GM12878 (cell line): ENCODE measurements at regions not wholly inside any gene's neighbourhood (a gene's known extent, or its start where the extent isn't known, plus 50 kb on each side); places are given as distances from the start of the nearest gene placed in this dataset.

Experiments
- ATAC-seq: fragments of 200-7000 bp; cut with Tn5 transposase; 3 replicates; pipeline ENCODE4 v1.9.1; 2020; ENCODE audit warnings: mild to moderate bottlenecking, moderate library complexity
- BruUV-seq: library from RNA; stranded (reverse); fragments of 400-500 nt; replicated peaks from 2 replicates; lab custom pipeline; 2021; lab: Mats Ljungman, UMichigan
- CTCF ChIA-PET: fragments of 300-600 bp; sonication (Branson Sonifier 250); formaldehyde crosslinking; extraction: SDS; loops from one replicate; lab custom pipeline; 2021; ENCODE audit warnings: inconsistent platforms; lab: Yijun Ruan, JAX
- POLR2A ChIA-PET: fragments of 350-600 bp; formaldehyde crosslinking; extraction: SDS; loops from one replicate; lab custom pipeline; 2021; ENCODE audit warnings: inconsistent platforms; lab: Charles Lee
- RAD21 ChIA-PET: fragments of 300-600 bp; sonication (Branson Sonifier 250); formaldehyde crosslinking; loops from one replicate; lab custom pipeline; 2023; ENCODE audit warnings: antibody characterized with exemption; ENCODE audit not compliant: unreplicated experiment; lab: Charles Lee
- SMC1A ChIA-PET: fragments of 300-600 bp; sonication (Branson Sonifier 250); formaldehyde crosslinking; loops from one replicate; lab custom pipeline; 2023; ENCODE audit not compliant: unreplicated experiment, uncharacterized antibody; lab: Charles Lee
- DNase-seq: peaks from one replicate; pipeline ENCODE4 v3.0.0-alpha.2; 2011; ENCODE audit warnings: low read depth, low spot score
- FAIRE-seq: peaks from 3 replicates; lab custom pipeline; 2011; peaks lifted over from hg19 to GRCh38; lab: Jason Lieb, UNC
- H2AFZ ChIP-seq: 2 replicates; pipeline ENCODE4 v1.6.0; 2011; ENCODE audit warnings: low read depth, low read length, control low read depth; ENCODE audit not compliant: control insufficient read depth
- H3K27ac ChIP-seq: 2 replicates; pipeline ENCODE4 v1.5.1; 2011; ENCODE audit warnings: control low read depth; ENCODE audit not compliant: control insufficient read depth, insufficient read depth
- H3K27me3 ChIP-seq, 2 experiments: replicated peaks in 1 of 2; 2 replicates each; pipeline versions ENCODE4 v1.6.0 to v1.6.1; 2011; ENCODE audit warnings: low read length in 1 of 2; ENCODE audit not compliant: control insufficient read depth in 2 of 2, insufficient read depth in 2 of 2
- H3K36me3 ChIP-seq, 2 experiments: 2 replicates each; pipeline ENCODE4 v1.5.1; 2011; ENCODE audit warnings: low read length in 1 of 2; ENCODE audit not compliant: control insufficient read depth in 2 of 2, insufficient read depth in 2 of 2
- H3K4me1 ChIP-seq: 2 replicates; pipeline ENCODE4 v1.6.1; 2011; ENCODE audit warnings: mild to moderate bottlenecking, low read length, moderate library complexity, mixed read lengths; ENCODE audit not compliant: control insufficient read depth, insufficient read depth
- H3K4me2 ChIP-seq: 2 replicates; pipeline ENCODE4 v1.6.0; 2011; ENCODE audit warnings: control low read depth; ENCODE audit not compliant: control insufficient read depth, insufficient read depth
- H3K4me3 ChIP-seq: fragments of 200-600 bp; sonication (generic); 2 replicates; pipeline ENCODE4 v1.5.1; 2016
- H3K79me2 ChIP-seq: 2 replicates; pipeline ENCODE4 v1.6.0; 2011; ENCODE audit warnings: low read length; ENCODE audit not compliant: control insufficient read depth, insufficient read depth
- H3K9ac ChIP-seq: 2 replicates; pipeline ENCODE4 v1.8.0; 2011; ENCODE audit warnings: low read length, control low read depth, mixed read lengths; ENCODE audit not compliant: control insufficient read depth, insufficient read depth
- H3K9me3 ChIP-seq: replicated peaks from 3 replicates; pipeline ENCODE4 v1.5.1; 2011; ENCODE audit warnings: mild to moderate bottlenecking, low read length; ENCODE audit not compliant: control insufficient read depth, insufficient read depth
- H4K20me1 ChIP-seq: 2 replicates; pipeline ENCODE4 v1.6.0; 2011; ENCODE audit not compliant: control insufficient read depth, insufficient read depth
- CEBPB ChIP-seq, 2 experiments: fragments of 150-350 bp in 1 of 2; IDR thresholded peaks; 2 replicates each; pipeline ENCODE4 v1.6.1; 2012 to 2014; ENCODE audit warnings: low read depth in 2 of 2, low read length in 2 of 2, borderline replicate concordance in 1 of 2, inconsistent platforms in 1 of 2
- EED ChIP-seq: sonication (generic); IDR thresholded peaks from 2 replicates; pipeline ENCODE4 v1.6.1; 2016; ENCODE audit warnings: antibody characterized with exemption, low read depth
- FOXK2 ChIP-seq: fragments of 450-650 bp; IDR thresholded peaks from 2 replicates; pipeline ENCODE4 v1.6.1; 2017; ENCODE audit warnings: mild to moderate bottlenecking, moderate library complexity
- FOXM1 ChIP-seq: IDR thresholded peaks from 2 replicates; pipeline ENCODE4 v1.6.1; 2012; ENCODE audit warnings: low read depth, mild to moderate bottlenecking, inconsistent platforms, low read length, moderate library complexity
- MXI1 ChIP-seq: fragments of 150-350 bp; IDR thresholded peaks from 2 replicates; pipeline ENCODE4 v1.6.1; 2011; ENCODE audit warnings: low read depth, mild to moderate bottlenecking, inconsistent platforms, low read length, improper control_type of control experiment
- MYB ChIP-seq: fragments of 150-350 bp; IDR thresholded peaks from 2 replicates; pipeline ENCODE4 v1.6.1; 2014; ENCODE audit warnings: mild to moderate bottlenecking, low read depth, low read length, borderline replicate concordance
- MYC ChIP-seq: IDR thresholded peaks from 2 replicates; pipeline ENCODE4 v1.6.1; 2011; ENCODE audit warnings: mild to moderate bottlenecking, low read length, moderate library complexity, inconsistent platforms; ENCODE audit not compliant: insufficient read depth, insufficient replicate concordance, insufficient read length, severe bottlenecking
- NFYA ChIP-seq: IDR thresholded peaks from 2 replicates; pipeline ENCODE4 v1.6.1; 2011; ENCODE audit warnings: low read depth, mild to moderate bottlenecking, low read length, improper control_type of control experiment, borderline replicate concordance
- POLR2A ChIP-seq: IDR thresholded peaks from 2 replicates; pipeline ENCODE4 v1.6.1; 2011; ENCODE audit warnings: low read depth, mild to moderate bottlenecking, low read length
- RFX5 ChIP-seq: IDR thresholded peaks from 2 replicates; pipeline ENCODE4 v1.6.1; 2011; ENCODE audit warnings: low read depth, low read length, improper control_type of control experiment
- SREBF2 ChIP-seq: IDR thresholded peaks from 2 replicates; pipeline ENCODE4 v1.6.1; 2012; ENCODE audit warnings: mild to moderate bottlenecking, low read length
- YY1 ChIP-seq: IDR thresholded peaks from 2 replicates; pipeline ENCODE4 v1.6.1; 2011; ENCODE audit warnings: low read depth, mild to moderate bottlenecking, low read length
- ZNF217 ChIP-seq: fragments of 450-650 bp; IDR thresholded peaks from 2 replicates; pipeline ENCODE4 v1.6.1; 2017; ENCODE audit warnings: antibody characterized with exemption, mild to moderate bottlenecking
- WGBS: methylation state at CpG from one replicate; pipeline ENCODE4 v1.1.6; 2016; ENCODE audit warnings: low lambda C conversion rate; ENCODE audit not compliant: insufficient replicate concordance, insufficient coverage; ENCODE audit errors: missing lambda C conversion rate; 5-methylcytosine and 5-hydroxymethylcytosine counted together
- in situ Hi-C: fragments of 300-500 bp; cut with MboI; formaldehyde crosslinking; loops from 9 replicates; pipeline ENCODE4 v1.14.3; 2018; ENCODE audit warnings: mixed read lengths
- intact Hi-C: fragments of 100-400 bp; cut with micrococcal nuclease; formaldehyde crosslinking; loops from one replicate; pipeline ENCODE4 v1.14.2; 2022; ENCODE audit not compliant: unreplicated experiment
- TF ChIP-seq, protein P1 (sequence below): IDR thresholded peaks from 2 replicates; pipeline ENCODE4 v1.6.1; 2012; ENCODE audit warnings: low read depth, low read length, improper control_type of control experiment
- TF ChIP-seq, protein P2 (sequence below): fragments of 450-650 bp; conservative IDR thresholded peaks from 2 replicates; pipeline ENCODE4 v1.6.1; 2017; ENCODE audit warnings: mild to moderate bottlenecking, moderate library complexity
- TF ChIP-seq, protein P3 (sequence below): fragments of 450-650 bp; IDR thresholded peaks from 2 replicates; pipeline ENCODE4 v1.6.1; 2016; ENCODE audit warnings: mild to moderate bottlenecking
- TF ChIP-seq, protein P4 (sequence below): IDR thresholded peaks from 2 replicates; pipeline ENCODE4 v1.6.1; 2012; ENCODE audit warnings: mild to moderate bottlenecking, low read depth, low read length

DNA sequence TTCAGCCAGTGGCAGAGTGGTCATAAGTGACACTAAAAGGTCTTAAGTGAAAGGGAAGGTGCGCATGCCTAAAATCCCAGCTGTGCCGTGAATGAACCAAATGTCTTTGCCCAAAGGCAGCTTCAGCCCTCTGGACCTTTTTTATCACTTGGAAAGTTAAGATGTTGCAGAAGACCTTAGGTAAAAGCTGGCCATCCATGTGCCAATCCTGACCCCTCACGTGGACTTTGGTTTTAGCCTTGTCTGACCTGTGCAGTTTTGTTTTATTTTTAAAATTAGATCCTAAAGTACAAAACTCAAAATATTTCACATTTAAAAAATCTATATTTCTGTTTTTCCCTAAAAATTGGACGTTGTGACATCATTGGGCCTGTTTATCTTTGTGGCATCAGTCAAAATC is 429.5 kb downstream of the STK39 start:
- intact Hi-C loops, result no loop called here
- Histone ChIP-seq H3K4me1 (no peaks in the 10 kb centered on the region), H3K27ac (no peak overlapping the region), H3K36me3 (no peaks in the 10 kb centered on the region), H3K9me3 (no peaks in the 10 kb centered on the region), H3K9ac (no peak overlapping the region), H3K79me2 (no peaks in the 10 kb centered on the region), H3K4me2 (no peak overlapping the region)
- 25% methylated on average over 4 of the region's 4 CpGs for whole genome bisulfite sequencing
- no TSS peak for BruUV-seq
- ChIA-PET RAD21 (no interaction called here), CTCF (no interaction called here), SMC1A (no interaction called here)
- in situ Hi-C loops, result no loop called here
- DNase-seq (no peak), ATAC-seq (no peak)
- TF ChIP-seq RFX5 (no peak), ZNF217 (no peak), MYC (no peak), MXI1 (no peak), EED (no peak), FOXK2 (no peak), YY1 (no peak), NFYA (no peak), POLR2A (no peak), SREBF2 (no peak), MYB (no peak), FOXM1 (no peak), CEBPB (IDR thresholded peaks at IDR 0.05; ENCODE audit: borderline replicate concordance in 1 of 2, low read depth in 2 of 2, low read length in 2 of 2) (no peak)
- TF ChIP-seq, protein P1, sequence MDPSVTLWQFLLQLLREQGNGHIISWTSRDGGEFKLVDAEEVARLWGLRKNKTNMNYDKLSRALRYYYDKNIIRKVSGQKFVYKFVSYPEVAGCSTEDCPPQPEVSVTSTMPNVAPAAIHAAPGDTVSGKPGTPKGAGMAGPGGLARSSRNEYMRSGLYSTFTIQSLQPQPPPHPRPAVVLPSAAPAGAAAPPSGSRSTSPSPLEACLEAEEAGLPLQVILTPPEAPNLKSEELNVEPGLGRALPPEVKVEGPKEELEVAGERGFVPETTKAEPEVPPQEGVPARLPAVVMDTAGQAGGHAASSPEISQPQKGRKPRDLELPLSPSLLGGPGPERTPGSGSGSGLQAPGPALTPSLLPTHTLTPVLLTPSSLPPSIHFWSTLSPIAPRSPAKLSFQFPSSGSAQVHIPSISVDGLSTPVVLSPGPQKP, result no peak
- TF ChIP-seq, protein P2, sequence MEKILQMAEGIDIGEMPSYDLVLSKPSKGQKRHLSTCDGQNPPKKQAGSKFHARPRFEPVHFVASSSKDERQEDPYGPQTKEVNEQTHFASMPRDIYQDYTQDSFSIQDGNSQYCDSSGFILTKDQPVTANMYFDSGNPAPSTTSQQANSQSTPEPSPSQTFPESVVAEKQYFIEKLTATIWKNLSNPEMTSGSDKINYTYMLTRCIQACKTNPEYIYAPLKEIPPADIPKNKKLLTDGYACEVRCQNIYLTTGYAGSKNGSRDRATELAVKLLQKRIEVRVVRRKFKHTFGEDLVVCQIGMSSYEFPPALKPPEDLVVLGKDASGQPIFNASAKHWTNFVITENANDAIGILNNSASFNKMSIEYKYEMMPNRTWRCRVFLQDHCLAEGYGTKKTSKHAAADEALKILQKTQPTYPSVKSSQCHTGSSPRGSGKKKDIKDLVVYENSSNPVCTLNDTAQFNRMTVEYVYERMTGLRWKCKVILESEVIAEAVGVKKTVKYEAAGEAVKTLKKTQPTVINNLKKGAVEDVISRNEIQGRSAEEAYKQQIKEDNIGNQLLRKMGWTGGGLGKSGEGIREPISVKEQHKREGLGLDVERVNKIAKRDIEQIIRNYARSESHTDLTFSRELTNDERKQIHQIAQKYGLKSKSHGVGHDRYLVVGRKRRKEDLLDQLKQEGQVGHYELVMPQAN, result no peak
- TF ChIP-seq, protein P3, sequence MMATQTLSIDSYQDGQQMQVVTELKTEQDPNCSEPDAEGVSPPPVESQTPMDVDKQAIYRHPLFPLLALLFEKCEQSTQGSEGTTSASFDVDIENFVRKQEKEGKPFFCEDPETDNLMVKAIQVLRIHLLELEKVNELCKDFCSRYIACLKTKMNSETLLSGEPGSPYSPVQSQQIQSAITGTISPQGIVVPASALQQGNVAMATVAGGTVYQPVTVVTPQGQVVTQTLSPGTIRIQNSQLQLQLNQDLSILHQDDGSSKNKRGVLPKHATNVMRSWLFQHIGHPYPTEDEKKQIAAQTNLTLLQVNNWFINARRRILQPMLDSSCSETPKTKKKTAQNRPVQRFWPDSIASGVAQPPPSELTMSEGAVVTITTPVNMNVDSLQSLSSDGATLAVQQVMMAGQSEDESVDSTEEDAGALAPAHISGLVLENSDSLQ, result no peak
- TF ChIP-seq, protein P4, sequence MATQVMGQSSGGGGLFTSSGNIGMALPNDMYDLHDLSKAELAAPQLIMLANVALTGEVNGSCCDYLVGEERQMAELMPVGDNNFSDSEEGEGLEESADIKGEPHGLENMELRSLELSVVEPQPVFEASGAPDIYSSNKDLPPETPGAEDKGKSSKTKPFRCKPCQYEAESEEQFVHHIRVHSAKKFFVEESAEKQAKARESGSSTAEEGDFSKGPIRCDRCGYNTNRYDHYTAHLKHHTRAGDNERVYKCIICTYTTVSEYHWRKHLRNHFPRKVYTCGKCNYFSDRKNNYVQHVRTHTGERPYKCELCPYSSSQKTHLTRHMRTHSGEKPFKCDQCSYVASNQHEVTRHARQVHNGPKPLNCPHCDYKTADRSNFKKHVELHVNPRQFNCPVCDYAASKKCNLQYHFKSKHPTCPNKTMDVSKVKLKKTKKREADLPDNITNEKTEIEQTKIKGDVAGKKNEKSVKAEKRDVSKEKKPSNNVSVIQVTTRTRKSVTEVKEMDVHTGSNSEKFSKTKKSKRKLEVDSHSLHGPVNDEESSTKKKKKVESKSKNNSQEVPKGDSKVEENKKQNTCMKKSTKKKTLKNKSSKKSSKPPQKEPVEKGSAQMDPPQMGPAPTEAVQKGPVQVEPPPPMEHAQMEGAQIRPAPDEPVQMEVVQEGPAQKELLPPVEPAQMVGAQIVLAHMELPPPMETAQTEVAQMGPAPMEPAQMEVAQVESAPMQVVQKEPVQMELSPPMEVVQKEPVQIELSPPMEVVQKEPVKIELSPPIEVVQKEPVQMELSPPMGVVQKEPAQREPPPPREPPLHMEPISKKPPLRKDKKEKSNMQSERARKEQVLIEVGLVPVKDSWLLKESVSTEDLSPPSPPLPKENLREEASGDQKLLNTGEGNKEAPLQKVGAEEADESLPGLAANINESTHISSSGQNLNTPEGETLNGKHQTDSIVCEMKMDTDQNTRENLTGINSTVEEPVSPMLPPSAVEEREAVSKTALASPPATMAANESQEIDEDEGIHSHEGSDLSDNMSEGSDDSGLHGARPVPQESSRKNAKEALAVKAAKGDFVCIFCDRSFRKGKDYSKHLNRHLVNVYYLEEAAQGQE, result no peak
- TF ChIP-seq, all 136 proteins: peak for 0
- Histone ChIP-seq H4K20me1 (no peaks in the 10 kb centered on the region), H3K27me3 (no peaks in the 10 kb centered on the region), H2AFZ (no peak overlapping the region), H3K4me3 (no peak overlapping the region)
- FAIRE-seq, result no peak
- POLR2A ChIA-PET, result no interaction called here
